Gastroesophageal sphincter (tissue), 4 donors: ENCODE measurements at regions not wholly inside any gene's neighbourhood (a gene's known extent, or its start where the extent isn't known, plus 50 kb on each side); places are given as distances from the start of the nearest gene placed in this dataset.
A peak's percentile ranks its signal among the peaks of the same experiment; 100 is the strongest.

ENCODE experiments used
- ATAC-seq: fragments of 150-250 bp; one replicate; pipeline ENCODE4 v1.9.1; 2016; ENCODE audit warnings: mild to moderate bottlenecking, moderate library complexity
- H3K27ac ChIP-seq, 4 donors: fragments of 200-600 bp; sonication (generic) in 3 of 4; 1 replicate in 3 of 4; 2 replicates in 1 of 4; pipeline ENCODE4 v1.5.1; 2016 to 2019
- H3K27me3 ChIP-seq: fragments of 200-600 bp; sonication (generic); one replicate; pipeline ENCODE4 v1.5.1; 2019
- H3K36me3 ChIP-seq, 2 donors: fragments of 200-600 bp; sonication (generic); one replicate each; pipeline ENCODE4 v1.5.1; 2019; ENCODE audit warnings: control low read depth in 1 of 2
- H3K4me1 ChIP-seq, 3 donors: fragments of 200-600 bp; sonication (generic); 1 replicate in 2 of 3; 2 replicates in 1 of 3; pipeline ENCODE4 v1.5.1; 2016 to 2019; ENCODE audit warnings: control low read depth in 2 of 3
- H3K4me3 ChIP-seq, 2 donors: fragments of 200-600 bp; sonication (generic); one replicate each; pipeline ENCODE4 v1.5.1; 2019; ENCODE audit warnings: mild to moderate bottlenecking in 1 of 2, moderate library complexity in 1 of 2
- H3K9me3 ChIP-seq, 3 donors: fragments of 200-600 bp; sonication (generic); one replicate each; pipeline ENCODE4 v1.5.1; 2017 to 2019; ENCODE audit warnings: control low read depth in 2 of 3
- EP300 ChIP-seq: sonication (generic); formaldehyde crosslinking; IDR thresholded peaks from one replicate; pipeline ENCODE4 v1.6.1; 2017; ENCODE audit warnings: antibody characterized with exemption, mild to moderate bottlenecking
- POLR2A ChIP-seq, 2 donors: fragments of 450-650 bp; IDR thresholded peaks; one replicate each; pipeline ENCODE4 v1.6.1; 2017; ENCODE audit warnings: antibody characterized with exemption in 2 of 2, mild to moderate bottlenecking in 2 of 2, moderate library complexity in 1 of 2
- POLR2AphosphoS5 ChIP-seq: sonication (generic); formaldehyde crosslinking; IDR thresholded peaks from one replicate; pipeline ENCODE4 v1.6.1; 2017; ENCODE audit warnings: antibody characterized with exemption
- WGBS, 2 donors: methylation state at CpG; one replicate each; pipeline ENCODE4 v1.1.5; 2018; ENCODE audit warnings: low coverage in 1 of 2; 5-methylcytosine and 5-hydroxymethylcytosine counted together
- TF ChIP-seq, protein P1 (sequence below), 4 experiments: fragments of 200-600 bp in 2 of 4; fragments of 450-650 bp in 2 of 4; sonication (generic) in 1 of 4; IDR thresholded peaks; one replicate each; pipeline ENCODE4 v1.5.1; 2017 to 2019; ENCODE audit warnings: antibody characterized with exemption in 4 of 4, mild to moderate bottlenecking in 2 of 4, moderate library complexity in 2 of 4

DNA sequence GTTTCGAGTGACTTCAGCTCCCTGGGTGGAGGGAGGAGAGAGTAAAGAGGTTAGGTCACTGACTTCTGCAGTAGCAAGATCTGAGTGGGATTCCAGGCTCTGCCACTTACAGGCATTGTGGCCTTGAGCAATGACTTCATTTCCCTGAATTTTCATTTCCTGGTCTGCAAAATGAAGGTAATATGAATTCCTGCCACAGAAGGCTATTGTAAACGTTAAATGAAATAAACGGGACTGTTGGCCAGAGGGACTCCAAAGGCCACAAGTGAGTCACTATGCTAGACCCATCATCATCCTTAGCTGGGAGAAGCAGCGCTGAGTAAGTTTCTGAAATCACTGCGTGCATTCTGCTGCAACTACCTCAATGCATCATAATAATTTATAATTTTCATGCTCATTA is 807.8 kb downstream of the AACS start:
- Histone ChIP-seq H3K27ac (no peak overlapping the region), H3K36me3 (no peaks in the 10 kb centered on the region), H3K9me3 (no peaks in the 10 kb centered on the region), H3K4me3 (no peak overlapping the region), H3K27me3 (no peaks in the 10 kb centered on the region), H3K4me1 (no peaks in the 10 kb centered on the region)
- TF ChIP-seq POLR2A (IDR thresholded peaks at IDR 0.05): no peak
- no peak for TF ChIP-seq EP300
- TF ChIP-seq POLR2AphosphoS5: no peak
- TF ChIP-seq, protein P1, sequence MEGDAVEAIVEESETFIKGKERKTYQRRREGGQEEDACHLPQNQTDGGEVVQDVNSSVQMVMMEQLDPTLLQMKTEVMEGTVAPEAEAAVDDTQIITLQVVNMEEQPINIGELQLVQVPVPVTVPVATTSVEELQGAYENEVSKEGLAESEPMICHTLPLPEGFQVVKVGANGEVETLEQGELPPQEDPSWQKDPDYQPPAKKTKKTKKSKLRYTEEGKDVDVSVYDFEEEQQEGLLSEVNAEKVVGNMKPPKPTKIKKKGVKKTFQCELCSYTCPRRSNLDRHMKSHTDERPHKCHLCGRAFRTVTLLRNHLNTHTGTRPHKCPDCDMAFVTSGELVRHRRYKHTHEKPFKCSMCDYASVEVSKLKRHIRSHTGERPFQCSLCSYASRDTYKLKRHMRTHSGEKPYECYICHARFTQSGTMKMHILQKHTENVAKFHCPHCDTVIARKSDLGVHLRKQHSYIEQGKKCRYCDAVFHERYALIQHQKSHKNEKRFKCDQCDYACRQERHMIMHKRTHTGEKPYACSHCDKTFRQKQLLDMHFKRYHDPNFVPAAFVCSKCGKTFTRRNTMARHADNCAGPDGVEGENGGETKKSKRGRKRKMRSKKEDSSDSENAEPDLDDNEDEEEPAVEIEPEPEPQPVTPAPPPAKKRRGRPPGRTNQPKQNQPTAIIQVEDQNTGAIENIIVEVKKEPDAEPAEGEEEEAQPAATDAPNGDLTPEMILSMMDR (IDR thresholded peaks at IDR 0.05): no peak
- no peak for ATAC-seq
- 79% methylated on average over 5 of the region's 5 CpGs; no CpG with 5 or more reads in 1 of the 2 donors for WGBS, 2 donors

DNA sequence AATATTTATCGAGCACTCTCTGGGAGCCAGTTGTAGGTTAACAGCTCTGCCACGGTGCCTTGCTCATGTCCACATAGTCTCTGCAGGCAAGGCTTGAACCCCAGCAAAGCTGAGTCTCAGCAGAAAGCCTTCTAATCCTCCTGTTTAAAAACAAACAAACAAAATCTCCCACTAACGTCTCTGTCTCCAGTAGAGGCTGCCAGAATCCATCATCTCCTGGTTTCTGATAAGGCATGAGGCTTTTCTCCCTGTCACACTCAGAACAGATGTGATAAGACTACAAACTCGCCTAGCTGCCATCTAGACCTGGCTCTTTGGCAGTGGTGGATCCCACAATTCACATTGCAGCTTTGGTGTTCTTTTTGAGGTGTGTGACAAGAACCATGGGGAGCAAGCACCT is 813.2 kb downstream of the AACS start:
- H3K9me3 ChIP-seq: no peaks in the 10 kb centered on the region
- no peak overlapping the region for H3K4me3 ChIP-seq
- TF ChIP-seq POLR2A (IDR thresholded peaks at IDR 0.05): no peak
- no peak for TF ChIP-seq POLR2AphosphoS5
- TF ChIP-seq, protein P1 (IDR thresholded peaks at IDR 0.05): no peak
- no peak for TF ChIP-seq EP300
- no peak for ATAC-seq
- H3K27ac ChIP-seq: no peak overlapping the region
- H3K4me1 ChIP-seq: no peaks in the 10 kb centered on the region
- no peaks in the 10 kb centered on the region for H3K27me3 ChIP-seq
- 38 to 47% methylated on average over 3 of the region's 4 CpGs for WGBS, 2 donors
- H3K36me3 ChIP-seq: no peaks in the 10 kb centered on the region

DNA sequence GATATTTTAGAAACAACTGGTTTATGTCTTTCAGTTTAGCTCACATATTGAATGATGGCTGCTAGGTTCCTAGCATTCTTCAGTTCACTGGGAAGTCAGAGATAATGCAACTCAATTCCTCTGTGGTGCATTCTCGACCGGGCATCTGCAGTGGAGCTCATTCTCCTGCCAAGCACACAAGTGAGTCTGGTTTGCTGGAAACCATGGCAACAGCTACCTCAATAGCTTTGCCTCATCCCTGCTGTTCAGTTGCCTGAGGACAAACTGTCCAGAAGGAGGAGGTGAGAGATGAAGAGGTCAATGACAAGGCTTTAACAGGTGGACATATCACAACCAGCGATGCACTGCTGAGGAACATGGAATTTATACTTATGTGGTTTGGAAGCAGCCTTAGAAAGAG is 816.9 kb downstream of the AACS start:
- Histone ChIP-seq H3K4me3 (no peak overlapping the region), H3K4me1 (no peaks in the 10 kb centered on the region), H3K27me3 (no peaks in the 10 kb centered on the region), H3K36me3 (no peaks in the 10 kb centered on the region), H3K9me3 (no peaks in the 10 kb centered on the region), H3K27ac (no peak overlapping the region)
- TF ChIP-seq POLR2A (IDR thresholded peaks at IDR 0.05): no peak
- TF ChIP-seq, protein P1 (IDR thresholded peaks at IDR 0.05): no peak
- TF ChIP-seq EP300: no peak
- no peak for TF ChIP-seq POLR2AphosphoS5
- no peak for ATAC-seq
- WGBS, 2 donors: 33 to 80% methylated on average over 1 to 3 of the region's 3 CpGs

DNA sequence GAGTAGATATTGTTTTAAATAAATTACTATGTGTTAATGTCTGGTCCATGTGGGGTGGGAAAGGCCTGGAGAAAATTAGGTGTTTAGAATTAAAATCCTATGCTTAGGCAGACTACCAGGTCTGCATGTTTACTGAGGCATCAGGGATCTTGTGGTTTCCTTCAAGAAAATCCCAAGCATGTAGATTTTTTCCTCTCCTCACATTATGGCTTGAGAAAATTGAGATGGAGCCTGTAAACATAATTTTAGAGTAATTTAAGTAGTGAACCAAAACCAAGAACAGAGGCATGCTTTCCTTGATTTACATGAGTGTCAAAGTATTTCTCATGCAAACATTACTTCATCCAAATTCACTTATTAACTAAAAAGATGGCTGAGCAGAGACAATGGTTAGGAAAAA is 823.7 kb downstream of the AACS start:
- TF ChIP-seq POLR2AphosphoS5: no peak
- no peaks in the 10 kb centered on the region for H3K36me3 ChIP-seq
- H3K27ac ChIP-seq: no peak overlapping the region

DNA sequence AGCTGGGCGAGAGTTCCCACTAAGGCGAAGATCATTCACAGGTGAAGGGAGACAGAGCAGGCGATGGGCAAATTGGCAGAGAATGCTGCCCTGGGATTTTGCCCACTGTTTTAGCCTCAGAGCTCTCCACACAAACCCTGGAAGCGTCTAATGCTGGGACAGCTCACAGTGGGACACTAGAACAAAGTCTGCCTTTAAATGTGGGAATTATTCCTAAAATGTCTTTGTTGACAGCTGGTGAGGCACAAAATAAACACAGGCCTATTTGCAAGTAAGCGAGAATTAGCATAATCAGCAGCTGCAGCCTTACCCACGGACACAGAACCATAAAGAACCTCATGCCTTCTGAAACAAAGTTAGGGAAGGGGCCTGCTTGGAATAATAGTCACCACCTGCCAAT is 824.5 kb downstream of the AACS start:
- Histone ChIP-seq H3K27ac (peak overlapping the region; percentile 23 to 73 (median 56)), H3K4me1 (peaks cover 0 to 27% (median 0%) of the 10 kb centered on the region in 3 donors), H3K27me3 (no peaks in the 10 kb centered on the region), H3K4me3 (no peak overlapping the region), H3K36me3 (no peaks in the 10 kb centered on the region), H3K9me3 (no peaks in the 10 kb centered on the region)
- WGBS, 2 donors: 61 to 72% methylated on average over 5 to 6 of the region's 6 CpGs
- TF ChIP-seq, protein P1 (IDR thresholded peaks at IDR 0.05): no peak
- TF ChIP-seq POLR2AphosphoS5: no peak
- TF ChIP-seq EP300: no peak
- TF ChIP-seq POLR2A (IDR thresholded peaks at IDR 0.05): no peak
- no peak for ATAC-seq

More for the DNA sequence above, 823.7 kb downstream of the AACS start:
- Histone ChIP-seq H3K9me3 (no peaks in the 10 kb centered on the region), H3K4me3 (no peak overlapping the region), H3K4me1 (peaks cover 0 to 27% (median 0%) of the 10 kb centered on the region in 3 donors), H3K27me3 (no peaks in the 10 kb centered on the region)
- no peak for ATAC-seq
